Suprapubic skin (tissue), 4 donors: ENCODE measurements at regions not wholly inside any gene's neighbourhood (a gene's known extent, or its start where the extent isn't known, plus 50 kb on each side); places are given as distances from the start of the nearest gene placed in this dataset.

Experiments used
- DNase-seq, 2 donors: peaks; one replicate each; pipeline ENCODE4 v3.0.0-alpha.2; 2019; ENCODE audit warnings: low spot score in 2 of 2
- H3K27ac ChIP-seq: fragments of 200-600 bp; sonication (generic); one replicate; pipeline ENCODE4 v1.5.1; 2019
- H3K27me3 ChIP-seq: fragments of 200-600 bp; sonication (generic); one replicate; pipeline ENCODE4 v1.5.1; 2019
- H3K36me3 ChIP-seq: fragments of 200-600 bp; sonication (generic); one replicate; pipeline ENCODE4 v1.5.1; 2019
- H3K4me1 ChIP-seq: fragments of 200-600 bp; sonication (generic); one replicate; pipeline ENCODE4 v1.5.1; 2019
- H3K4me3 ChIP-seq: fragments of 200-600 bp; sonication (generic); one replicate; pipeline ENCODE4 v1.5.1; 2019; ENCODE audit warnings: mild to moderate bottlenecking
- H3K9me3 ChIP-seq: fragments of 200-600 bp; sonication (generic); one replicate; pipeline ENCODE4 v1.5.1; 2019
- EP300 ChIP-seq: sonication (generic); formaldehyde crosslinking; IDR thresholded peaks from one replicate; pipeline ENCODE4 v1.6.1; 2017; ENCODE audit warnings: antibody characterized with exemption
- POLR2A ChIP-seq, 2 donors: fragments of 450-650 bp; IDR thresholded peaks; one replicate each; pipeline ENCODE4 v1.6.1; 2017; ENCODE audit warnings: antibody characterized with exemption in 2 of 2, mild to moderate bottlenecking in 2 of 2, moderate library complexity in 2 of 2
- POLR2AphosphoS5 ChIP-seq, 3 donors: sonication (generic); formaldehyde crosslinking; IDR thresholded peaks; one replicate each; pipeline ENCODE4 v1.6.1; 2017; ENCODE audit warnings: antibody characterized with exemption in 3 of 3
- WGBS: methylation state at CpG from one replicate; pipeline ENCODE4 v1.1.5; 2018; 5-methylcytosine and 5-hydroxymethylcytosine counted together
- TF ChIP-seq, protein P1 (sequence below), 2 donors: fragments of 200-600 bp in 1 of 2; fragments of 450-650 bp in 1 of 2; sonication (generic) in 1 of 2; IDR thresholded peaks; one replicate each; pipeline ENCODE4 v1.5.1; 2016 to 2019; ENCODE audit warnings: antibody characterized with exemption in 2 of 2, mild to moderate bottlenecking in 1 of 2, moderate library complexity in 1 of 2

DNA sequence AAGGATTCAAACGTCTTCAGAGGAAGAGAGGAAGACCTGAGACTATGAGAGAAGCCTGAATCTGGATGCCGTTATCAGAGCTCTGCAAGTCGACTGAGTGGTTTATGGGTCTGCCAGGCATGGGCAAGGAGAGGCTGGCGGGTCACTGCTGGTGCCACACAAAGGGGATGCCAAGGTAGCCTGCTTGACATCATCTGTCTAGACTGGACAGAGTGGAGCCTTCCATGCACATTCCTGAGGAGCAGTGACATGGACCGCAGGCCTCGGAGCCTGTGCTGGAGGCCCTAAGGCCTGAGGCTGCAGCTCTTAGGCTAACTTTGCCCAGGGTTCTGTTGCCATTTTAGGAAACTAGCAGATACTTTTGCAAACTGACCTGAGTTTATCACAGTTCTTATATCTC lies 127.4 kb downstream of the WT1 start:
- Histone ChIP-seq H3K4me1 (peaks cover 9% of the 10 kb centered on the region), H3K27me3 (peaks cover 7% of the 10 kb centered on the region), H3K36me3 (no peaks in the 10 kb centered on the region), H3K9me3 (no peaks in the 10 kb centered on the region), H3K27ac (no peak overlapping the region), H3K4me3 (no peak overlapping the region)
- DNase-seq: no peak
- TF ChIP-seq POLR2AphosphoS5 (IDR thresholded peaks at IDR 0.05): no peak
- no peak for TF ChIP-seq EP300
- TF ChIP-seq POLR2A (IDR thresholded peaks at IDR 0.05): no peak
- WGBS: 74% methylated on average over 6 of the region's 6 CpGs

DNA sequence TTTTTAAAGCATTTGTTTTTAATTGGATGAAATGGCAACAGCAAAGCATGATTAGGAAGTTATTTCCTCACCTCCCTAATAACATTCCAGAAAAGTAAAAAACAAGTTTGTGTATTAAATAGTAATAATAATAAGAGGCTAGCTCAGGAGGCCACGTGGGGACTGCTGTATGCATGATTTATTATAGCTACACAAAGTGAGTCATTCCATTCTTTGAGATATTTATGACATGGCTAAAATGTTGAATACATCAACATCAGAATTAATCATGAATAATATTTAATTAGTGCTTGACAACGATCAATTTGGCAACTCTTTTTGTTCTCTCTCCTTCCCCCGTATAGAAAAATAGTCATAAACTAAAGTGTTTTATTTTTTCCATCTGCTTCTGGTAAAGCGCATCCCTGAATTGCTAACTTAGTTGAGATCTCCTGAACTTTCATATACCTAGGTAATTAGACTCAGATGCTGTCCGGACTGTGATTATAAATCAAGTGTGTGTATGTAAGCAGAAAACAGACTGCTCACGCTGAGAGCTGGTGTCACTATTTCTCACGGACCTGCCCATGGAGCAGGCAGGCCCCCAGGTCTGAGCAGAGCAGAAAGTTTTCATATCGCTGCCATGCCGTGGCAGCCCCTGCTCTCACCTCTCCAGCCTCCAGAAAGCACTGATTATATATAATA lies 125.7 kb downstream of the WT1 start:
- no peaks in the 10 kb centered on the region for H3K9me3 ChIP-seq
- TF ChIP-seq POLR2AphosphoS5 (IDR thresholded peaks at IDR 0.05) (no peak), POLR2A (IDR thresholded peaks at IDR 0.05) (no peak), EP300 (no peak)
- TF ChIP-seq, protein P1, sequence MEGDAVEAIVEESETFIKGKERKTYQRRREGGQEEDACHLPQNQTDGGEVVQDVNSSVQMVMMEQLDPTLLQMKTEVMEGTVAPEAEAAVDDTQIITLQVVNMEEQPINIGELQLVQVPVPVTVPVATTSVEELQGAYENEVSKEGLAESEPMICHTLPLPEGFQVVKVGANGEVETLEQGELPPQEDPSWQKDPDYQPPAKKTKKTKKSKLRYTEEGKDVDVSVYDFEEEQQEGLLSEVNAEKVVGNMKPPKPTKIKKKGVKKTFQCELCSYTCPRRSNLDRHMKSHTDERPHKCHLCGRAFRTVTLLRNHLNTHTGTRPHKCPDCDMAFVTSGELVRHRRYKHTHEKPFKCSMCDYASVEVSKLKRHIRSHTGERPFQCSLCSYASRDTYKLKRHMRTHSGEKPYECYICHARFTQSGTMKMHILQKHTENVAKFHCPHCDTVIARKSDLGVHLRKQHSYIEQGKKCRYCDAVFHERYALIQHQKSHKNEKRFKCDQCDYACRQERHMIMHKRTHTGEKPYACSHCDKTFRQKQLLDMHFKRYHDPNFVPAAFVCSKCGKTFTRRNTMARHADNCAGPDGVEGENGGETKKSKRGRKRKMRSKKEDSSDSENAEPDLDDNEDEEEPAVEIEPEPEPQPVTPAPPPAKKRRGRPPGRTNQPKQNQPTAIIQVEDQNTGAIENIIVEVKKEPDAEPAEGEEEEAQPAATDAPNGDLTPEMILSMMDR (IDR thresholded peaks at IDR 0.05): no peak
- H3K27me3 ChIP-seq: peaks cover 7% of the 10 kb centered on the region
- no peak overlapping the region for H3K27ac ChIP-seq
- DNase-seq: no peak
- 47% methylated on average over 9 of the region's 9 CpGs for WGBS
- H3K4me1 ChIP-seq: peaks cover 9% of the 10 kb centered on the region
- H3K4me3 ChIP-seq: no peak overlapping the region
- H3K36me3 ChIP-seq: no peaks in the 10 kb centered on the region

GRCh38 chr11:32310214-32310601 lies 125.1 kb downstream of the WT1 start:
- Histone ChIP-seq H3K27ac (no peak overlapping the region), H3K9me3 (no peaks in the 10 kb centered on the region), H3K36me3 (no peaks in the 10 kb centered on the region), H3K4me1 (peaks cover 9% of the 10 kb centered on the region), H3K4me3 (no peak overlapping the region), H3K27me3 (peaks cover 7% of the 10 kb centered on the region)
- 52% methylated on average over 6 of the region's 6 CpGs for WGBS
- DNase-seq: no peak
- TF ChIP-seq EP300: no peak
- TF ChIP-seq POLR2A (IDR thresholded peaks at IDR 0.05): no peak
- TF ChIP-seq, protein P1 (IDR thresholded peaks at IDR 0.05): no peak
- no peak for TF ChIP-seq POLR2AphosphoS5 (IDR thresholded peaks at IDR 0.05)

- no peak for DNase-seq
- no peaks in the 10 kb centered on the region for H3K9me3 ChIP-seq
- TF ChIP-seq, protein P1 (IDR thresholded peaks at IDR 0.05): no peak
- TF ChIP-seq POLR2AphosphoS5 (IDR thresholded peaks at IDR 0.05): no peak
- no peak for TF ChIP-seq POLR2A (IDR thresholded peaks at IDR 0.05)
- no peak for TF ChIP-seq EP300
- peaks cover 9% of the 10 kb centered on the region for H3K4me1 ChIP-seq
- peaks cover 7% of the 10 kb centered on the region for H3K27me3 ChIP-seq
- WGBS: 80% methylated on average over 6 of the region's 6 CpGs
- H3K27ac ChIP-seq: no peak overlapping the region
- H3K36me3 ChIP-seq: no peaks in the 10 kb centered on the region
- H3K4me3 ChIP-seq: no peak overlapping the region
These were observed 123.8 kb downstream of the WT1 start for GRCh38 chr11:32311346-32312065.

GRCh38 chr11:32312206-32312817 lies 123.0 kb downstream of the WT1 start:
- DNase-seq: no peak
- peaks cover 9% of the 10 kb centered on the region for H3K4me1 ChIP-seq
- 65% methylated on average over 6 of the region's 6 CpGs for WGBS
- TF ChIP-seq POLR2A (IDR thresholded peaks at IDR 0.05) (no peak), EP300 (no peak), POLR2AphosphoS5 (IDR thresholded peaks at IDR 0.05) (no peak)
- TF ChIP-seq, protein P1 (IDR thresholded peaks at IDR 0.05): no peak
- peaks cover 7% of the 10 kb centered on the region for H3K27me3 ChIP-seq
- H3K27ac ChIP-seq: no peak overlapping the region
- no peaks in the 10 kb centered on the region for H3K36me3 ChIP-seq
- H3K4me3 ChIP-seq: no peak overlapping the region
- H3K9me3 ChIP-seq: no peaks in the 10 kb centered on the region
